GM18861 (cell line): ENCODE measurements at regions not wholly inside any gene's neighbourhood (a gene's known extent, or its start where the extent isn't known, plus 50 kb on each side); places are given as distances from the start of the nearest gene placed in this dataset.
"Not testable (repeated sequence)": the region's sequence is repeated elsewhere in the genome, so short reads cannot be mapped to it uniquely, and the experiment has no call there.

Source experiments
- ATAC-seq: cut with Tn5 transposase; IDR thresholded peaks from one replicate; pipeline ENCODE4 v1.9.1; 2021; ENCODE audit not compliant: unreplicated experiment

DNA sequence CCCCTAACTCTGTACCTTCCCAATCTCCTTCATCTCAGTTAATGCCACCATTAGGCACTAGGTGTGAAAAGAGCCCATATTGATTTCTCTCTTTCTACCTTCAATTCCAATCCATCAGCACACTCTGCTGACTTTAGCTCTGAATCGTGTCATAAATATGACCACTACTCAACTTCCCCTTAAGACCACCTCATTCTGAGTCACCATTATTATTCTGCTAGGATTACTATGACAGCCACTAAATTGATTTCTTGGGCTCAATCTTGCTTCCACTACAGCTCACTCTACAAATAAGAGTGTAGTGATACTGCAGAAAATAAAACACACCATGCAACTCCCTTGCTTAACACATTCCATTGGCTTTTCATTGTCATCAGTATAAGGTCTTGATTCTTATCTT is 1449.0 kb upstream of the FLRT2 start:
- no peak for ATAC-seq

GRCh38 chr14:84084056-84084630 is 1445.8 kb upstream of the FLRT2 start:
- ATAC-seq = no peak

GRCh38 chr14:84085493-84085892 is 1444.5 kb upstream of the FLRT2 start:
- ATAC-seq = no peak

DNA sequence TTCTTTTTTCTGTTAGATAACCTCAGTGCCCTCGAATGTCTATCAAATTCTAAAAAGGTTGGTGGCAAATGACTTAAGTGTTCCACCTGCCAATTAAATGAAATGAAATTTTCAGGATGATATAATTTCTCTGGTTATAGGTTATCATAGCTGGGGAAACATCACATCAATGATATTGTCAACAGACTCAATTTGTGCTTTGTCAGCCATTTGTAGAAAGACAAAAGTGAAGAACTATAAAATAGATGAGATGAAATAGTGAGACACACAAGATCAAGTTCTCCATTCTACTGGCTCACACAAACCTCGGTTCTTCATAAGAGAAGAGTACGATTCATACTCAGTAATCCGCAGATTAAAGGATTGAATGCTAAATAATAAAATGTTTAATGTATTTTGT is 1443.2 kb upstream of the FLRT2 start:
- ATAC-seq = no peak

- ATAC-seq = no peak
Observed at GRCh38 chr14:84087986-84088531, 1441.9 kb upstream of the FLRT2 start.

- no peak for ATAC-seq
Observed at GRCh38 chr14:84090837-84091236, 1439.1 kb upstream of the FLRT2 start.

- ATAC-seq = no peak
Observed at GRCh38 chr14:84095681-84096080, 1434.3 kb upstream of the FLRT2 start.

DNA sequence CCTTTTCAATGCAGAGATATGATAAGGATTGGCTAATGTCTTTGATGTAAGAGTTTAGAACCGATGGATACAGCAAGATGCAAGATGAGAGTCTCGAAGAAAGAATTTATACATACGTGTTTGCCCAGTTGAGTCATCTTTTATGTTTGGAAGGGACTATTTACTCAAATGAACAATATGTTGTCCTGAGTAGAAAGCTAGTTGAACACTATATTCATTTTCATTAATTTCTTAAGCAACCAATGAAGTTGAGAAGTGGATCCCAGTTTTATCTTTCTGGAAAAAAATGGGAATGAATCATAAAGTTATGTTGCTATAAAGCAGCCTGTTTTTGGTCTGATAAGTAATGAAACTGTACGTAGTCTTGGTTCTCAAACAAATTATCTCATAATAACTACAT is 1431.7 kb upstream of the FLRT2 start:
- ATAC-seq = no peak

- not testable (repeated sequence) for ATAC-seq
Observed at GRCh38 chr14:84099560-84099959, 1430.4 kb upstream of the FLRT2 start.

DNA sequence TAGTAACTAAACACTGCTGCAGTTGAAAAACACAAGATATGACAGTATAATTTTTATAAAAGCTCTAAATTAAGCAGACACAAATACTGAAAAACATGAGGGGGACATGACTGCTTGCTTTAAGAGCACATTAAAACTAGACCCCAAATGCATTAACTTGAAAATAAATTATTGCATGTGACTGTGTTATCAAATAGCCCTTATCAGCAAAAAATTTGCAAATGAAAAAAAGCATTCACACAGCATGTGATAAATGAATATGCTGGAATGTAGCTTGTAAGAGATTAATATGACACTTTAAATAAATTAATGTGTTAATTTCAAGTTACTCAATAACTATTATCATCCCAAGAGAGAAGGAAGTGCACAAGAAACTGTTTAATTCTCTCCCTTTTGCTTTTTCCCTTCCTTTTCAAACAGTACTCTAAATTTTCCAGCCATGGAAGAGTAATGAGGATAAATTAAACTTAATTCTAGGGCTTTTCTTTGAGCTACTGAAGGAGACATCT is 1422.1 kb upstream of the FLRT2 start:
- ATAC-seq = no peak

DNA sequence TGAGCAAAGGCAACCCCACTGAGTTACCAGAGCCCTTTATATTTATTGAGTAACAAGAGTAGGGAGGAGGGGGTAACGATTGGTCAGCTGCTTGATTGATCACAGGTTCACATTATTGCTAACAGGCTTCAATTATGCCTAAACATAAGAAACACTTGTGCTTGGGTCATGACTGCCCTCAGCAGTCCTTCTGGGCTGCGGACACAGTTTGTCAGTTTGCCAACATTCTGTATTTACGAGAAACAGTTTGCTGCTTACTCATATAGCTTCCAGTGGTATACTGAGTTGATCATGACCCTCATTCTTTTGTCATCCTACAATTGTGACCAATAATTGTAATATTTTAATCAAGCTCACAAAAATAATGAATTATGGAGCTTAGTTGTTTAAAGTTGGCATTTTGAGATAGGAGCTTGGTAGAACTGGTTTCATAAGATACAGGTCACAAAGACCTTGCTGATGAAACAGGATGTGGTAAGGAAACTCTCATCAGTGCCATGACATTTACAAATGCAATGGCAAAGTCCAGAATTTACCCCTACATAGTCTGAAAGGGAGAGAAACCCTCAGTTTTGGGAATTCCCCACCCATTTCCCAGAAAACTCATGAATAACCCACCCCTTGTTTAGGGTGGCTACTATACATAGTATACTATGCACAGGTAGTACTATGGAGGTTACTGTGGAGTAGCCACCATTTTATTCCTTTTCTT is 1421.0 kb upstream of the FLRT2 start:
- ATAC-seq = no peak

DNA sequence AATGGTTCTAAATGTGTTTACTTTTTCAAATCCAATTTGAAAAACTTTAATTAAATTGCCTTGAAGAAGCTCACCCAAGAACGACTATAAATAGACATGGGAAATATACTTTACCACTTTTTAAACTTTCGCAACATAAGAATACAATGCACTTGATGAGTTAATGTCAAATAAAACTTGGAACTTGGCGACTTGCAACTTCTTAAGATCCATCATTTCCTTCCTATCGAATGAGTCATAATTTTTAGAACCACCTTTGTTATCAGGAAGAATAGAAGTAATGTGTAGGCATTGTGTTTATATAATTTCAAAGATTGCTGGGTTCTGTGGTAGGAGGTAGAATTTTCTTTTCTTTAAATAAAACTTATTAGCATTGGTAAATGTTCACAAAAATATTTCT is 1417.4 kb upstream of the FLRT2 start:
- ATAC-seq = no peak

- ATAC-seq = no peak
Observed at GRCh38 chr14:84125676-84126075, 1404.3 kb upstream of the FLRT2 start.

DNA sequence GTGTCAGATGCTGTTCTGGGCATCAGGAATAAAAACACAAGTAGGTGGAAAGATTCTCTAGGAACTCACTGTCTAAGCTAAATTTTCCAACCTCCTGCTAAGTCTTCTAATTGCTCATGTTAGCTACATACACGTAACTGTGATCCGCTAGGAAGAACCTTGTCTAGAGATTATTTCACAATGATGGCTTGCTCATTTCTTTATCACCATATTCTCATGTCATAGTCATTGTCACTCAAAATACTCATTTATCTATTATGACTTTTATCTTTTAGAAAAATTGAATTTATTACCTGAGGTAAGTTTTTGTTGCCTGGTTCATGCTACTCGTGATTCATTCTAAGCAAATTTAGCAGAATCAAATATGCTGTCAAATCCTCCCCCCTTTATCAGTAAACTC is 1402.4 kb upstream of the FLRT2 start:
- no peak for ATAC-seq

- no peak for ATAC-seq
Observed at GRCh38 chr14:84128050-84128449, 1401.9 kb upstream of the FLRT2 start.

GRCh38 chr14:84129007-84129406 is 1400.9 kb upstream of the FLRT2 start:
- ATAC-seq = no peak

- no peak for ATAC-seq
Observed at GRCh38 chr14:84129941-84130340, 1400.0 kb upstream of the FLRT2 start.

GRCh38 chr14:84131924-84132323 is 1398.0 kb upstream of the FLRT2 start:
- no peak for ATAC-seq

- ATAC-seq = no peak
Observed at GRCh38 chr14:84144166-84144565, 1385.8 kb upstream of the FLRT2 start.

DNA sequence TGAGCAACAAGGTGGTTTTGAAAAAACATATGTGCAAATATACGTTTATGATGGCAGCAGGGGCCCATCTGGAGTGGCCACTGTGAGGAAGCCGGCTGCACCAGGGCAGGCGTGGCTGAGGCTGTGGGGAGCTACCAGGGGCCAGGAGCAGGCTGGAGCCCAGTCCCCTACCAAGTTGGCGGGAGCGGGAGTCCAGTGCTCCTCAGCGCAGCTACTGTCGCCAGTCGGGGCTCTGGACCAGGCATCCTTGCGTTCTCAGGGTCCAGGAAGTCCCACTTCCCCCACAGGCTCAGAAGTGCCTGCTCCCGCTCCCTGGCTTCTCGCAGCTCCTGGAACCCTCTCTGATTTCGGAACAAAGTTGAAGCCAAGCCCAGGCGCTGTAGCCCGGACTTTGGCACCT is 1377.5 kb upstream of the FLRT2 start:
- no peak for ATAC-seq

GRCh38 chr14:84162633-84163032 is 1367.3 kb upstream of the FLRT2 start:
- no peak for ATAC-seq

GRCh38 chr14:84167026-84167425 is 1362.9 kb upstream of the FLRT2 start:
- ATAC-seq = no peak

DNA sequence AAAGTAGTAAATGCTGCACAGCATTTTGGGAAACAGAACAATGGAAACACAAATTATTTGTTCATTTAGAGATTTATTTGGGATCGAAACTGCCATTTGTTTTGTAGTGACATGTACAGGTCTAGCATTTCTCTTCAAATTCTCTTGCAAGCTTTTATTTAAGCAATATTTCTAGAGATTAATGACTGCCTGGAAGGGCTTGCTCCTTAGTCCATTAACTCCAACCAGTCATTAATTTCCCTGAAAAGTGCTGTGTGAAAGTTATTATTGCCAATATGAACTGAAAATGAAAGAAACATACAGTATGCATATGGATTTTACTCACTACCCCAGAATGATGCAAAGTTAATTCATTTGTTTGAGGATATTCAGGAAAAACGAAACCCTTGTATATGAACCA is 1349.6 kb upstream of the FLRT2 start:
- no peak for ATAC-seq
